HG03095 (cell line): ENCODE measurements at regions not wholly inside any gene's neighbourhood (a gene's known extent, or its start where the extent isn't known, plus 50 kb on each side); places are given as distances from the start of the nearest gene placed in this dataset.

Experiments used
- ATAC-seq: cut with Tn5 transposase; IDR thresholded peaks from one replicate; pipeline ENCODE4 v1.9.1; 2021; ENCODE audit warnings: moderate library complexity; ENCODE audit not compliant: unreplicated experiment

DNA sequence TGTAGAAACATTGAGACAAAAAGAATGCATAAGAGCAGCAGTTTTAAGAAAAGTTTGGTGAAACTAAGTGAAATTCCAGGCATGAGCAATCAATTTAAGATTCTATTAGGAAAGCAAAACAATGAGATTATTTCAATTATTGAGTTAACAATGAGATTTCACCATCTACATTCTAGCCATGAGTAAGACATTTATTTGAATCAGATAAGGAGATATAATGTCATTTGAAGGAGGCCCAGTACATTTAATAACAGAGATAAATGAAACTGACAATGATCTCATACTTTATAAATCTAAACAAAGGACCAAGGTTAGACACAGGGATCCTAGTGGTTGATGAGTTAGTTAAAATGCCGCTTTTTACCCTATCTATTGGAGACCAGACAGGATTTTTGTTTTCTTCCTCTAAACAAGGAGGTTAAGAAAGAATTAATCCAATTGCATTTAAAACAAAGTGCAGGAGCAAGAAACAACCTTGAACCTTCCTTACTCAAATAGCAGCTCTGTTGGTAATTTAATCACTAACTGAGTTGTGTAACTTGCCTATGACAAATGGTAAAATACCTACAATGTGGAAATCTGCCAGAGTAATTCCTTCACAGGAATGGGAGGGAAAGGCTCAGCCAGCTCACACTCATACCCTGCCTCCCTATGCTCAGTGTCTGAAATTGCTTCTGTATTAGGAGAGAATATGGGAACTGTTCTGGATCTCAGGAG lies 103.5 kb upstream of the NR3C1 start:
- no peak for ATAC-seq

DNA sequence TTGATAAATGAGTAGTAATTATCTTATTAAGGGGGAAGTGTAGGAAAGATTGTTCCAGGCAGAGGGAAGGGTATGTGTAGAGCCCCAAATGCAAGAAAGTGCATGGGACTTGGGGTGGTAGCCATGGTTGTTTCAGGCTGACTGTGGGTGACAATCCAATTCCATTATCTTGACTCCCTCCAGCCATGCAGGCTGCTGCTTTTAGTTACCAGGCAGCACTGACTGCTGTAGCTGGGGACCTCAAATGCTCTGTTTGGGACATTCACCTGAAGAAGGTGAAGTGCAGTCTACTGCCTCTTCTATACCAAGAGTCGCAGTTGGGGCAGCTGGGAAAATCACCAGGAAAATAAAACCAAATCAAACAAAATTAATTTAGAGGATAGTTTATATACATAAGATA lies 102.4 kb upstream of the NR3C1 start:
- no peak for ATAC-seq

DNA sequence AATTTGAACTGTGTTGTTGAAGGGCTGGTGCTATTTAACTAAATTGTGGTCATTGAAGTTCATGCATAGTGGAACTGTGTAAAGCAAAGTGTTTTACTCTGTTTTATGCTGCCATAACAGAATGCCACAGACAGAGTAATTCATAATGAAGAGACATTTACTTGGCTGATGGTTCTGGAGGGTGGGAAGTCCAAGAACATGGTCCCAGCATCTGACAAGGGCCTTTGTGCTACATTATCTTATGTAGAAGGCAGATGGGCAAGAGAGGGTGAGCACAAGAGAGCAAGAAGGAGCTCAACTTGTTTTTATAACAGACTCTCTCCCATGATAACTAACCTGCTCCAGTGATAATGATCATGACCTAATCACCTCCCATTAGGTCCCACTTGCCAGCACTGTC lies 101.9 kb upstream of the NR3C1 start:
- ATAC-seq: no peak

DNA sequence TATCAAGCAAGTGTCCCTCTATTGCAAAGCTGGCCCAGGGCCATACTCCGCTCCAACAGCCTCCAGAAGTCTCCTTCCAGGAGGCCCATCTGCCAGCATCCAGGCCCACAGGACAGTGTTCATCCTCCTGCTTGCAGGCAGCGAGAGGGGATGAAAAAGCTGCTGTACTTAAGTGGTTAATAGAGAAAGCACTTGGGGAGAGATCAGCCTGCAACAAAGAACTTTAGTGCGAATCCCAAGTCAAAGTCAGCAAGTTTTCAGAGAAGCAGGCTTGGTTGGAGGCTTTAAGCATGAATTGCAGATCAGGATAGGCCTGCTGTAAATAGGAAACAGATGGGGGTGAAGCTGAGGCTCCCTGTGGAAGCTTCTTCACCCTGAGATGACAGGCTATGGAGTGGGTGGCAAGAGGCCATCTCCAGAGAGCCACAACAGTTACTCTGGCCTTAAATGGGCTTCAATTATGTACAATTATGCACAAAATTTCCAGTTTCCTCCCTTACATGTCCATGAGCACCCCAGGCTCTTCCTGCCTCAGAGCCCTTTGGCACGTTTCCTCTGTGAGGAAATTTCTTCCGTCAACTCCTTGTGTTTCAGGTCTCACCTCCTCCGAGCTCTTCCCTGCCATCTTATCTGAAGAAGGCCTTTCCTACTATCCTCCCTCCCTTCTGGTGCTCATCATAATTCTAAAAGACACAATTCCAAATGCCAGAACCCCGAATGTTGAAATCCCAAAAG lies 98.0 kb upstream of the NR3C1 start:
- no peak for ATAC-seq

DNA sequence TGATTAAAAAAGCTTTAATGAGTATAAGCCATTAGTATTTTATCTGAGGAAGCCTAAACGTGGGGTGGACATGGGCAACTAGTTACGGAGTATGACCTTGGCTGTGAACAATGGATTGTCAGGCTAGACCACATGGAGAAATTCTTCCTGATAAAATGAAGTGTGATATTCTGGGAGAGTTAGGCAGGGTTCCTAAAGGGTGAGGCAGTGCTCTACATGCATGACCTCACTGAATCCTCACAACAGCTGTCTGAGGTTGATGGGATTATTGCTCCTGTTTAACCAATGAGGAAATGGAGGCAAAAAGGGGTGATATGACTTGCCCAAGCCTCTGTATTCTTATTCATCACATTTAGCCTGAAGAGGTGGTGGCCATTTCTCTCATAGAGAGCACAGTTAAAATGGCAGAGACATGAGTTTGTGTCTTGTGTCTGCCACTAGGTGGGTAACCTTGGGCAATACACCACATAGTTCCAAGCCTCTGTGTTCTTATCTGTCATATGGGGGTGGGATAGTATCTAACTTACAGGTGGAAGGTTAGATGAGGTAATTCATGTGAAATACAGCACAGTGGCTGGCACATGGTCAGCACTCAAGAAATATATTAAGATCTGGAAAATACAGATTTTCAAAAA lies 96.1 kb upstream of the NR3C1 start:
- no peak for ATAC-seq

DNA sequence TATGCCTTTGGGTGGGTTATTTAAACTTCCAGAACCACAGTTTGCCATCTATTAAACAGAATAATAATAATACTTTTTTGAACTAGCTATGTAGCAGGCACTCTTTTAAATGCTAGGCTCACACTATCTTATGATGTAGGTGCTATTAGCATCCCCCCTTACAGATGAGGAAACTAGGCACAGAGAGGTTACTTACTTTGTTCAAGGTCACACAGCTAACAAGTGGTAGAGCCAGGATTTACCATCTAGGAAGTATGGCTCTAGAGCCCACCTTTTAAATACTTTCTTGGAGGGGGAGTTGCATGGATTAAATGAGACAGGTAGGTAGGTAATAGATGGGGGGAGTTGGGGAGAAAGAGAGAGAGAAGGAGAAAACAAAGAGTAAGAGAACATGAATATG lies 95.3 kb upstream of the NR3C1 start:
- no peak for ATAC-seq

DNA sequence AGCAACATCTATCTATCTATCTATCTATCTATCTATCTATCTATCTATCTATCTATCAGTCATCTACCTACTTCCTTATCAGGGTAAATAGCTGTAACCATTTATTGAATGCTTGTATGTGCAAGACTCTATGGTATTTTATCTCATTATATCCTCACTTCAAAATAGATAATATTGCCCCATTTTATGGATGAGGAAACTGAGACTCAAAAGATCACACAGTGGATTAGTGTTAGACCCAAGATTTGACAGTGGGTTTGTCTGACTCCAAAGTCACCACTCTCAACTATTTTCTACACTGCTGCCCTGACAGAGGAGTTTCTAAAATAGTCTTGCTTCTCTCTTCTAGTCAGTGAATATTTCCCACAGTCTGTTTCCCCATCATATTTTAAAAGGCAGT lies 94.3 kb upstream of the NR3C1 start:
- no peak for ATAC-seq

DNA sequence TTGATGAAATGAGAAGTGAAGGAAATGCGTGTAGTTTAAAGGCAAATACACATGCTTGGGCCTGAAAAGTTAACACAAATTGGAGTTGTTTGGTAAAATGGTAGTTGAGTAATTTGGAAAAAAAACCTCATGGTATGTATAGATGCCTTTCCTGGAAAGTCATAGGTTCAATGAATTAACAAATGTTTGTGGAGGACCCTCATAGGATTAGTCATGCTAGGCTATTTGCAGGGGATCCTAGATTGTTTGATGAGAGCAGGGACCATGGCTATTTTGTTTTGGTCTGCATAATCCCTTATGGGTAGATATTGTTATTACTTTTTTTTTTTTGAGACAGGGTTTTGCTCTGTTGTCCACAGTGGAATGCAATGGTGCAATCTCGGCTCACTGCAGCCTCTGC lies 93.5 kb upstream of the NR3C1 start:
- no peak for ATAC-seq

DNA sequence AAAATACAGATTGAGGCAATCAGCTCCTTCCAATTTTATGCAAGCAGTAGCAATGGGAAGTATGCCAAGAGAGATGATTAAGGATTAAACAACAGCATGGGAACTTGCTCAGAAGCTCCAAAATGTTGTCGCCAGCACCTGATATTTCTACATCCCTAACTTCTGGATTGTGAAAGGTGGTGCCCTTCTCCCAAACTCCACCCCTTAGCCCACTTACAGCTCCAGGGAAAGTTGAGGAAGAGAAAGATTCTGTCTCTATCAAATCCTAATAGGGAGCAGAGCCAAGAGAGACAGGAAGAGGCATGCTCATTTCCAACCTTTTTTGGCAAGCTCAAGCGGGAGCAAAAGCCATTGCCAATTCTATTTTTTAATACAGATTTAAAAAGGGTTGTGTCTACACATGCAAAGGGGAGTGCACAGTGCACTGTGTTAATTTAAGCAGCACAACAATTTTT lies 92.4 kb upstream of the NR3C1 start:
- no peak for ATAC-seq

DNA sequence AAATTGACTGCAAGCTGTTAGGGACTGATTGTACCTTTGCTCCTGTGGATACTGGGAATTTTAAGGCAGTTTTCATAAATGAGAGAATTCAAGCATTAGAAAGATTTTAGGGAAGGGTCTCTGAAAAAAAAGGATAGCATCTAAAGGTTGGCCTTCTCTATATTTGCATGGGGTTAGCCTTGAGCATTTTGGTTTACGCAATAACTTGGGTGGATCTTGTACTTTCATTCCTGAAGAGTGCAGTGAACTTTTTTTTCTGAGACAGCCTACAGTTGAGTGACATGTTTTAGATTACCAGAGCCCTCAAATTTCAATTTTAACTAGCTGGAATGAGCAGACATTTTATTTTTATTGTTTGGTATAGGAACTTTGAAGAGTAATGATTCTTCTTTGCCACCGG lies 91.6 kb upstream of the NR3C1 start:
- no peak for ATAC-seq

DNA sequence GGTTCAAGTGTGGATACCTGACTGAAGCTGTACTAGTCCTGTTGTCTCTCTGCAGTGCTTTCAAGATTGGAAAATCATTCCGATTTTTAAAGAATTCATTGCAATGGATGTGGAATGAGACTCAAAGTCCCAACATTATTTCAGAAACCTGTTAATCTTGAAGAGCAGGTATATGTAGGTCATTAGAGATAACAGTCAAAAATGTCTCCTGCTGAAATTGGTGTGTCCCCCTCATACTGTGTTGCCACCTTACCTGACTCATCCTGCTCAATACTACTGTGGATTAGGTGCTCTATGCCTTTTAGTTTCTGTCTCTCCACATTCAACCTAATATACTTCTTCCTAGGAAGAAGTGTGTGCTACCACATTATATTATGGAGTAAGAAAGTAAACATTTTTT lies 91.1 kb upstream of the NR3C1 start:
- no peak for ATAC-seq

DNA sequence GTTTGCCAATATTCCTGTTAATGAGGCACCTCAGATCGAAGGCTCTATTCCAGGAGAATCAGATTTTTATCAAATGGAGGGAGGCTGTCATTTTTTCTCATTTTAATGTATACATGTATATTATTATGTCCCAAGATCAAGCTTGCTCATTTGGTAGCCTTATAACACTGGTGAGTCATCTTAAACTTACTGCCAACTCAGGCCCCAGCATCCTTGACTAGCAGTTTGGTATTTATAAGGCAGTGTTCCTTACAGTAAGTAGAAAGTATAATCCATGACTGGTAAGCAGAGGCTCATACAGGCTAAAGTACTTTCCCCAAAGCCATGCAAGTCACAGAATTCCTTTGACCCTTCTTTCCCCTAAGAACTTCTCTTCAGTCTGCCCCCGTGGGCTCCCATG lies 90.7 kb upstream of the NR3C1 start:
- no peak for ATAC-seq

DNA sequence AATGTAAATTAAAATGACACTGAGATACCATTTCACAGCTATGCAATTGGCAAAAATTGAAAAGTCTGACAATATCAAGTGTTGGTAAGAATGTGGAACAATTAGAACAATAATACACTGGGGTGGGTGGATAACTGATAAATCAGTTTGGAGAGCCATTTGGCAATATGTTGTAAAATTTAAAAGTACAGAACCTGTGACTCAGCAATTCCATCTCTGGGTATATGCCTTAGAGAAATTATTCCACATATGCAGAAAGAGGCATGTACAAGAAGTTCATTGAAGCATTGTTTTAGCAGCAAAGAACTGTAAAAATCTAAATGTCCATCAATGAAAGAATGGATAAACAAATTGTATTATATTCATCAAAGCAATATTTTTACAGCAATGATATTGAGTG lies 89.3 kb upstream of the NR3C1 start:
- ATAC-seq: no peak

DNA sequence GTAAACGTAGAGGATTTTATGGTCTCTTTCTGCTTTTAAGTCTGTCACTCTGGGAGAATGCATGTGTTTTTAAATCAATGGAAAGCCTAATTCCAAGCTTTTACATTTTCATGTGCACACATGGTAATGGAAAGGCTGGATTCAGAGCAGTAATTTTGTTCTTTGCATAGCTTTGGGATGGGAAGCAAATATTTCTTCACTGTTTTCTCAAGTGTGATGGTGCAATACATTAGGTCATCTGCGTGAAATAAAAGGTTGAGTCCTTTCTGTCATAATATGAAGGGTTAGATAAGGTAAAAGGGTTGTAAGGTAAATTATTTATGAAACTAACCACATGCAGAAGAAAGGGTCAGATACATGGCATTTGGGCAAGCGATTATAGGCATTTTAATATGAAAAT lies 88.2 kb upstream of the NR3C1 start:
- no peak for ATAC-seq

DNA sequence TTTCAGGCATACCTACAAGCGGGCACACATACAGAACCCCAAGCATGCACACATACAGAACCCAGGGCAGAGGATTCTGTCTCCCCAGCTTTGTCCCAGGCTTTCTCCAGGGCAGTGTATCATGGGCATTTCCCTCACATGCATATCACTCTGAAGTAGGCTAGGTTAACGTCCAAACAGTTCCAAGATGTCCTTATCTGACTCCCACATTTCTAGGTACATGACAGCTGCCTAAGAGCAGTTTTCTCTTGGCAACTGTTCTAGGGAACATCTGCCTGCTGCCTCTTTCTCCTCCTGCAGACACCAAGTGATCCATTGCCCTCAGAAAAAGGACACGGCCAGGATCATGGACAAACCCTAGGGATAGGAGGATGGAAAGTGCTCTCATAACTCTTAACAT lies 84.9 kb upstream of the NR3C1 start:
- no peak for ATAC-seq

DNA sequence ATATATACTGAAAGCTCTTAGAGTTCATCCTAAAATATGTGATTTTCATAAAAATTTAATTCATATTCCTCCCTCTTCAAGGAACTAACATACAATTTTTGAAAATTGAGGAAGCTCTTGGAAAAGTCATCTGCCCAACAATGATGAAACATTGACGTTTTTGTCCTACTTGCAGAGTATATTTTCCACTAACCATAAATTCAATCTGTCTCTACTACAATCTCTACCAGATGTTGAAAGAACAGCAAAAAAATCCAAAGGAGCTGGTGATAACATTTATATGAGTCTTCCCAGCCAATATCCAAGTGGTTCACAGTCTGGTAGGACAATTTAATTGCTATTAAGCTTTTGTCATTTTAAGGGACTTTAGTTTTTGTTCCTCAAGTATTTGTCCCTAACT lies 81.1 kb upstream of the NR3C1 start:
- ATAC-seq: no peak

DNA sequence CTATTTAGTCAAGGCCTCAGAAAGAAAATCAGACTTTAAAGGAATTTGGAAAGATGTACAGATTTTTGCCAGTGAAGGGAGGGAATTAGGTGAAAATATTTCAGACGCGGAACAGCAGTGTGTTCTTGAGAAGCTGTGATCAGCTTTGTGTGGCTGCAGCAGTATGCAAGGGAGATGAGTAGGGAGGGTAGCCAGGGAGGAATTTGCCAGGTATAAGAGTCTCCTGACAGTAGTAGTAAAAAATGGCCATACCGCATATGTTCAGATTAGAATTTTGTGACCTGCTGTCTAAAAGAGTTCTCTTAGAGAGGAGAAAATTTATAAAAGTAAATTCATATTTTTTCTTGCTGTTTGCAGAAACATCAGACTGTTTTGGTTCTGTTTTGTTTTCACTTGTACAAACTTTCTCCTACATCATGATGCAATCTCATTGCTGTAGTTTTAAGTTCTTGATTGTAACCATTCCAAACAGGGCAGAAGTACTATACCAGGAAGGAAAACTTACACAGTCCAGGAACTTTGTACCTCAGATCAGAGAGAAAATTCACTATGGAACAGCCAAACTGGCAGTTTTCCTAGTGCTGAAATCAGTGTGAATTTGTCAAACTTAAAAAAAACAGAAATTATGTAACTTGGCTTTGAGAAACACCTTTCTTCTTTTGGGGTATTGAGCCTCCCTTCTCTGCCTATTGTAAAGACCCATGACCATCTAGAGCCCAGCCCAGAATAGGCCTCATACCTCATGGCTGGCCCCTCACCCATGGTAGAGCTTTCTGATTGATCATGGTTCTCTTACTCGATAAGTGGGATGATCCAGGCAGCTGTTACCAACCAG lies 78.4 kb upstream of the NR3C1 start:
- ATAC-seq: no peak

DNA sequence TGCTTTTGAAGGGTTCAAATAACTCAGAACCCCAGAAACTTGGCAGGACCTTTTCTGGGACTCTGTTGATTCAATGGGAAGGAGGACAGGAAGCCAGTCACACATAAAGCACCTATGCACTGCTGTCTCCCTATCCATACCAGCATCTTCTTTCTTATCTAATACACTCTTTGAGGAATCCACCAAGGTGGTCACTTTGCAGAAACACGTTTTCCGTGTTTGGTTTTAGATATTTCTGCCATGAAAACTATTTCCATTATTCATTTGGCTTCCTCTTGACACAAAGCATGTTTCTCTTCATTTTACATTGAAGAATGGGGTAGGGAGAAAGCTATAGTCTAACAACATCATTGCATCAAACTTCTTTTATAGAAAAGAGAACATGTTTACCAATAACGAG lies 76.5 kb upstream of the NR3C1 start:
- ATAC-seq: no peak

DNA sequence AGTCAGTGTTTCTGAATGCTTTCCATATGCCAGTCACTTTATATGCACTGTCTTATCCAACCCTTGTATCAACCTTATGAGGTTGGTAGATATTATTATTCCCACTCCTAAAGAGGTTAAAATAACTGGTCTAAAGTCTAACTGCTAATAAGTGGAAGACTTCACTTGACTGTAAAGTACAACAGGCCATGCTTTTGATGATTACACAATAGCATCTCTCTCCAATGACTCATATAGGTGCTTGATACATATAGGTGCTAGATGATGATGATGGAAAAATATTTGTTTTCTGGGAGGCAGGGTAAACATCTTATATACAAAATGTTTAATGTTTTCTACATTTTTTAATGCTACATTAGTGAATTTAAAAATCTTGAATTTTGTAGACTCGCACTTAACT lies 75.9 kb upstream of the NR3C1 start:
- ATAC-seq: no peak

DNA sequence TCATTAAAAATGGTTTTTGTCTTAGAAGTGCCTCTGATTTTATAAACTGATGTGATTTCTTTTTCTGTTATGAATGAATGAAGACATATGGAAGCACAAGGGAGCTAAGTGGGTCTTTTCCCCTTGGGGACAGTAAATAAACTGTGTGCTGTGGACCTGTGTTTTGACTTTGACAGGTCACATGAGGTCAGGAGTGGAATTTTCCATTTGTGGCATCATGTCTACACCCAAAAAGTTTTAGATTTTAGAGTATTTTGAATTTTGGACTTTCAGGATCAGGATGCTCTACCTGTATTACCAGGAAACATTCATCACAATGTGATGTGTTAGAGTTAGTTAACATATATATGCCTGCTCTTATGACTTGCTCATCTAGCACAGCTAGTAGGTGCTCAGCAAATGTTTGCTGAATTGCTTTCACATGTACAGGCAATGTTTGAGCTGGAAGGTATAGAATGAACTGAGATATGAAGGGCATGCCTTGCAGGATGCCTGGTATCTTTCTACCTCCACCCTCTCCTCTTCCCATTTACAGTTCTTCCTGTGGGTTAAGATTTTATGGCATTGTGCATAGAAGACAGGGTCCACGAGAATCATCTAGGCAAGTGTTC lies 73.2 kb upstream of the NR3C1 start:
- no peak for ATAC-seq

DNA sequence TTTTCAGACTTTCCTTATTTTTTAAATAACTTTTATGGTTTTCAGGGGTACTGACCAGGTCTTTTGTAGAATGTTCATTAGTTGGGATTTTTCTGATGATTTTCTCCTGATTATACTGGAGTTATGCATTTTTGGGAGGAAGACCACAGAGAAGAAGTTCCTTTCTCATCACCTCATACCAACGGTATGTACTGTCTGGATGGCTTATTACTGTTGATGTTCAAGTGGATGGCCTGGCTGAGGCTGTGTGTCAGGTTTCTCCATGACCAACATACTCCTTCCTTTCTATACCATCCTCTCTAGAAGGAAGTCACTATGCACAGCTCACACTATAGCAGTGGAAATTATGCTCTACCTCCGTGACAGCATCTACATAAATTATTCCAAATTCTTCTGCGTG lies 71.1 kb upstream of the NR3C1 start:
- ATAC-seq: no peak
